Esophagus squamous epithelium (tissue), 4 donors: ENCODE measurements at regions not wholly inside any gene's neighbourhood (a gene's known extent, or its start where the extent isn't known, plus 50 kb on each side); places are given as distances from the start of the nearest gene placed in this dataset.

Experiments used
- POLR2A ChIP-seq, 4 donors: fragments of 450-650 bp; IDR thresholded peaks; one replicate each; pipeline ENCODE4 v1.6.1; 2017; ENCODE audit warnings: antibody characterized with exemption in 4 of 4, mild to moderate bottlenecking in 4 of 4, moderate library complexity in 3 of 4
- TF ChIP-seq, protein P1 (sequence below), 6 experiments: fragments of 450-650 bp in 4 of 6; fragments of 200-600 bp in 2 of 6; sonication (generic) in 2 of 6; IDR thresholded peaks; one replicate each; pipeline ENCODE4 v1.5.1; 2016 to 2019; ENCODE audit warnings: antibody characterized with exemption in 6 of 6, mild to moderate bottlenecking in 4 of 6, moderate library complexity in 4 of 6

GRCh38 chr5:125236981-125237380 lies 490.5 kb upstream of the ZNF608 start:
- TF ChIP-seq, protein P1, sequence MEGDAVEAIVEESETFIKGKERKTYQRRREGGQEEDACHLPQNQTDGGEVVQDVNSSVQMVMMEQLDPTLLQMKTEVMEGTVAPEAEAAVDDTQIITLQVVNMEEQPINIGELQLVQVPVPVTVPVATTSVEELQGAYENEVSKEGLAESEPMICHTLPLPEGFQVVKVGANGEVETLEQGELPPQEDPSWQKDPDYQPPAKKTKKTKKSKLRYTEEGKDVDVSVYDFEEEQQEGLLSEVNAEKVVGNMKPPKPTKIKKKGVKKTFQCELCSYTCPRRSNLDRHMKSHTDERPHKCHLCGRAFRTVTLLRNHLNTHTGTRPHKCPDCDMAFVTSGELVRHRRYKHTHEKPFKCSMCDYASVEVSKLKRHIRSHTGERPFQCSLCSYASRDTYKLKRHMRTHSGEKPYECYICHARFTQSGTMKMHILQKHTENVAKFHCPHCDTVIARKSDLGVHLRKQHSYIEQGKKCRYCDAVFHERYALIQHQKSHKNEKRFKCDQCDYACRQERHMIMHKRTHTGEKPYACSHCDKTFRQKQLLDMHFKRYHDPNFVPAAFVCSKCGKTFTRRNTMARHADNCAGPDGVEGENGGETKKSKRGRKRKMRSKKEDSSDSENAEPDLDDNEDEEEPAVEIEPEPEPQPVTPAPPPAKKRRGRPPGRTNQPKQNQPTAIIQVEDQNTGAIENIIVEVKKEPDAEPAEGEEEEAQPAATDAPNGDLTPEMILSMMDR (IDR thresholded peaks at IDR 0.05), result no peak
- TF ChIP-seq POLR2A (IDR thresholded peaks at IDR 0.05), result no peak
